ENCODE measurements at regions not wholly inside any gene's neighbourhood (a gene's known extent, or its start where the extent isn't known, plus 50 kb on each side); places are given as distances from the start of the nearest gene placed in this dataset.

DNA sequence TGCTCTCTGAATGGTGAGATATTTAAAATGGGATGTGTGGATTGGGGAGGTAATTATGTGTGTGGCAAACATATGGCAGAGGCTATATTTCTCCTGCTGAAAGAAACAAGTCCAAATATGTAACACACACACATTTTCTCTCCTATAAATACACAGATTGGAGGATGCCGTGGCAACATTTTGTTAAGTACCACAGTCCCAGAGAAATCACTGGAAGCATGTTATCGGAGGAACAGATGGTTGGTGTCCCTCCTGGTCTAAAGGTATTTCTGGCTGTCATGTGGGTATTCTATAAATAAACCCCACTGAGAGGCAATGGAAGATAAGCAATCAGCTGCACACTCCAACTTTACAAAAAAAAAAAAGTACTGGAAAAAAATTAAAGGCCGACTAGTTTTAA, 528.3 kb upstream of the BOD1L1 start:
- H4K8ac ChIP-seq (replicated peaks; ENCODE audit: insufficient read length, low read depth, low read length) = no peak overlapping the region
- no CpG with 5 or more reads among the region's 3 CpGs for WGBS (ENCODE audit: extremely low coverage, insufficient read length, low lambda C conversion rate)
- H3K9me3 Mint-ChIP-seq = no peaks in the 10 kb centered on the region

More for the DNA sequence above, 528.3 kb upstream of the BOD1L1 start:
- no peak overlapping the region for H3K4me2 ChIP-seq (ENCODE audit: insufficient read depth, insufficient read length, low read length)
- no peak overlapping the region for H3K14ac ChIP-seq (ENCODE audit: insufficient read depth, low read length)
- H3K27ac ChIP-seq (ENCODE audit: insufficient read length, low read depth, low read length) = no peak overlapping the region
- no peak overlapping the region for H2BK12ac ChIP-seq (ENCODE audit: insufficient read length, low read depth, low read length)
- no peak overlapping the region for H2AFZ ChIP-seq (ENCODE audit: low read length)
- no peaks in the 10 kb centered on the region for H3K79me1 ChIP-seq (ENCODE audit: insufficient read depth, low read depth, low read length, poor library complexity, severe bottlenecking)
- H3K4me1 ChIP-seq (ENCODE audit: insufficient read depth, low read length) = no peaks in the 10 kb centered on the region
- H3T11ph ChIP-seq (ENCODE audit: low read length) = no peak overlapping the region
- H3K79me2 ChIP-seq (ENCODE audit: insufficient read depth, low read length) = no peaks in the 10 kb centered on the region
- H3K9ac ChIP-seq (ENCODE audit: extremely low read depth, insufficient read length, low read length) = no peak overlapping the region
- H3K4ac ChIP-seq (ENCODE audit: low read depth, low read length) = no peak overlapping the region
- Mint-ChIP-seq H3K27me3 (ENCODE audit: low read depth) (no peaks in the 10 kb centered on the region), H3K4me1 (no peaks in the 10 kb centered on the region), H3K27ac (no peak overlapping the region), H3K36me3 (ENCODE audit: insufficient read depth in 1 of 3, low read depth in 3 of 3) (no peaks in the 10 kb centered on the region), H3K4me3 (no peak overlapping the region)
- H3K9me3 ChIP-seq (ENCODE audit: control insufficient read depth, low read depth, low read length) = no peaks in the 10 kb centered on the region
- H3K18ac ChIP-seq (ENCODE audit: insufficient read length, low read depth, low read length) = no peak overlapping the region
- no peak overlapping the region for H2BK20ac ChIP-seq (ENCODE audit: low read depth, low read length, poor library complexity, severe bottlenecking)
- no peaks in the 10 kb centered on the region for H4K20me1 ChIP-seq (ENCODE audit: control insufficient read depth, insufficient read depth, insufficient read length)
- no peak overlapping the region for H2BK15ac ChIP-seq (ENCODE audit: low read depth, low read length)
- H3K23ac ChIP-seq (ENCODE audit: insufficient read length, low read depth, low read length) = no peak overlapping the region
- no peaks in the 10 kb centered on the region for H3K27me3 ChIP-seq (ENCODE audit: insufficient read depth, low read length)
- TF ChIP-seq, protein P1, sequence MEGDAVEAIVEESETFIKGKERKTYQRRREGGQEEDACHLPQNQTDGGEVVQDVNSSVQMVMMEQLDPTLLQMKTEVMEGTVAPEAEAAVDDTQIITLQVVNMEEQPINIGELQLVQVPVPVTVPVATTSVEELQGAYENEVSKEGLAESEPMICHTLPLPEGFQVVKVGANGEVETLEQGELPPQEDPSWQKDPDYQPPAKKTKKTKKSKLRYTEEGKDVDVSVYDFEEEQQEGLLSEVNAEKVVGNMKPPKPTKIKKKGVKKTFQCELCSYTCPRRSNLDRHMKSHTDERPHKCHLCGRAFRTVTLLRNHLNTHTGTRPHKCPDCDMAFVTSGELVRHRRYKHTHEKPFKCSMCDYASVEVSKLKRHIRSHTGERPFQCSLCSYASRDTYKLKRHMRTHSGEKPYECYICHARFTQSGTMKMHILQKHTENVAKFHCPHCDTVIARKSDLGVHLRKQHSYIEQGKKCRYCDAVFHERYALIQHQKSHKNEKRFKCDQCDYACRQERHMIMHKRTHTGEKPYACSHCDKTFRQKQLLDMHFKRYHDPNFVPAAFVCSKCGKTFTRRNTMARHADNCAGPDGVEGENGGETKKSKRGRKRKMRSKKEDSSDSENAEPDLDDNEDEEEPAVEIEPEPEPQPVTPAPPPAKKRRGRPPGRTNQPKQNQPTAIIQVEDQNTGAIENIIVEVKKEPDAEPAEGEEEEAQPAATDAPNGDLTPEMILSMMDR (conservative IDR thresholded peaks at IDR 0.05) = no peak
- no peak overlapping the region for H4K5ac ChIP-seq (ENCODE audit: insufficient read length, low read depth, low read length)
- no peak overlapping the region for H2BK120ac ChIP-seq (ENCODE audit: low read depth, low read length, poor library complexity, severe bottlenecking)
- H2AK5ac ChIP-seq (ENCODE audit: insufficient read length, low read length) = no peak overlapping the region
- no peak overlapping the region for H4K91ac ChIP-seq (ENCODE audit: insufficient read length, low read depth, low read length)
- H2BK5ac ChIP-seq (ENCODE audit: insufficient read length, low read length) = no peak overlapping the region
- no peak overlapping the region for H3K56ac ChIP-seq (ENCODE audit: insufficient read length, low read depth, low read length)
- H3K23me2 ChIP-seq (ENCODE audit: insufficient read length, low read depth, low read length, poor library complexity, severe bottlenecking) = no peaks in the 10 kb centered on the region
- no peak for DNase-seq

All from H9 (cell line).